Iris pigment epithelial cell (primary cell): ENCODE measurements at regions not wholly inside any gene's neighbourhood (a gene's known extent, or its start where the extent isn't known, plus 50 kb on each side); places are given as distances from the start of the nearest gene placed in this dataset.
"Not testable (repeated sequence)": the region's sequence is repeated elsewhere in the genome, so short reads cannot be mapped to it uniquely, and the experiment has no call there.

ENCODE experiments used
- DNase-seq: peaks from one replicate; pipeline ENCODE4 v3.0.0-alpha.2; 2011; ENCODE audit warnings: low read depth

- no peak for DNase-seq
Observed at GRCh38 chr1:90295534-90295933, 300.6 kb downstream of the ZNF326 start.

GRCh38 chr1:90291431-90292216, 296.7 kb downstream of the ZNF326 start:
- DNase-seq: no peak

GRCh38 chr1:90282811-90283210, 287.9 kb downstream of the ZNF326 start:
- DNase-seq: no peak

DNA sequence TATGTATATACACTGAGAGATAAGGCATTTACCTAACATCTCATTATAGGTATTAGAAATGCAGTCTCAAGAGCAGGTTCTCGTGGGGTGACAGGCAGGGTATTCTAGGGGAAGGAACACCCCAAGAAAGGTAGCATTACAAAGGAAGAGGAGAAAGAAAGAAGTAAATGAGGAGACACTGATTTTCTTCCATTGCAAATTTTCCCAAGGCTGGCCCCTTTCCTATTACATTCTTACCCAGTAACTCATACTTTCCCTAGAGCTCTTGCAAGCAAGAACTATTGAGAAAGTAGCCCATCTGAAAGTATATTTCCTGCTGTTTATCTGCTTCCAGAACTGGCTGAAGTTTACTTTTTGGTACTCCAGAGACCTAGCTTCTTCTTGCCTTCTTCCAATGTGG, 287.0 kb downstream of the ZNF326 start:
- DNase-seq: not testable (repeated sequence)

DNA sequence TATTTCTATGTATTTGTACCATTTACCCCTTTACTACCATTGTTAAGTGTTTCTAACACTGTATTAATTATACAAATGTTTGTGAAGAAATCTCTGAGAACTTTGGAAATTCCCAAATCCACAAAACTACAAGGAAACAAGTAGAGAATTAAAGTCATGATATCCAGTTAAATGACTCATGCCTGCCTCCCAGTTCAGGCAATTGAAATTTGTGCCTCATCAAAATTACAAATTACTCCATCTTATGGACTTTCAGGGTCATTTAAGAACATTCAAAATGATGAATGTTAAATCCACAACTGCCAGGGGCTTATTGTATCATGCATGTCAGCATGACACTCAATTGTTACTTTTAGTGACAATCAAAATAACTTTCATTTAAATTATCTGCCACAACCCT, 282.4 kb downstream of the ZNF326 start:
- no peak for DNase-seq

DNA sequence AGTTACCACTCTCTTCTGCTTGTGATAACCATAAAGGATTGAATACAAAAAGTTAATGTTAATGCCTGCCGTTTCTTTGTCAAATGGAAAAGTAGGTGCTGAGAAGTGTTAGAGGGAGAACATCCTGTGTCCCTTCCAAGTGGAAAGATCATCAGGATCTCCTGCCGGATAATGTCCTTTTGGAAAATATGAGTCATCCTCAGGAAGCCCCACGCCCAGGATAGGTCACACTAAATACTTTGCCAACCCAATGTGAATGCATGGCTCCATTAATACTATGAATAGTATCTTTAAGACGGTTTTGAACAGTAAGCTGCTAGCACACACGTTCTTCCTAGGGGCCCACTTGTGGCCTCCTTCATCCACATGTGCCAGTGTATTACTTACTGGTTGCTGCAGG, 279.5 kb downstream of the ZNF326 start:
- DNase-seq: no peak

- no peak for DNase-seq
Observed at GRCh38 chr1:90273241-90273774, 278.4 kb downstream of the ZNF326 start.

- no peak for DNase-seq
Observed at GRCh38 chr1:90262791-90263190, 267.9 kb downstream of the ZNF326 start.

GRCh38 chr1:90262286-90262685, 267.4 kb downstream of the ZNF326 start:
- DNase-seq: no peak

GRCh38 chr1:90246069-90246468, 251.2 kb downstream of the ZNF326 start:
- DNase-seq: no peak

GRCh38 chr1:90236493-90236892, 241.6 kb downstream of the ZNF326 start:
- no peak for DNase-seq

- DNase-seq: no peak
Observed at GRCh38 chr1:90223401-90223800, 228.5 kb downstream of the ZNF326 start.

GRCh38 chr1:90220941-90221693, 226.2 kb downstream of the ZNF326 start:
- DNase-seq: no peak

DNA sequence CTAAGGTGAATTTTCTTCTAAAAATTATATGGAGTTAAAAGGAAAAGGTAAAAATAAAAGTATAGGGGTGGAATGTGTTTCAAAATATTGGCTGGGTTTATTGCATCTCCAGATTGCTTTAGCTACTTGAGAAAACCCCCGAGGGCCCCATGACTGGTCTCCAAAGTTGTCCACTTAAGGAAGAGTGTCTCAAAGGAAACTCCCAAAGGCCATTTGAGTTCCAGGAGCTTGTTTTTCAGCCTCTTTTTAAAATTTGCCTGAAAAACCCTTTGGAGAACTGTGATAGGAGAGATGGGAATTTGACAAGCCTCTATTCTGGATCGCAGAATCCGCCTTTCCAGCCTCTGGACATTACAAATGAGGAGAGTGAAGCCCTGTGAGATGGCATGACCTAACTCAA, 225.6 kb downstream of the ZNF326 start:
- DNase-seq: no peak

DNA sequence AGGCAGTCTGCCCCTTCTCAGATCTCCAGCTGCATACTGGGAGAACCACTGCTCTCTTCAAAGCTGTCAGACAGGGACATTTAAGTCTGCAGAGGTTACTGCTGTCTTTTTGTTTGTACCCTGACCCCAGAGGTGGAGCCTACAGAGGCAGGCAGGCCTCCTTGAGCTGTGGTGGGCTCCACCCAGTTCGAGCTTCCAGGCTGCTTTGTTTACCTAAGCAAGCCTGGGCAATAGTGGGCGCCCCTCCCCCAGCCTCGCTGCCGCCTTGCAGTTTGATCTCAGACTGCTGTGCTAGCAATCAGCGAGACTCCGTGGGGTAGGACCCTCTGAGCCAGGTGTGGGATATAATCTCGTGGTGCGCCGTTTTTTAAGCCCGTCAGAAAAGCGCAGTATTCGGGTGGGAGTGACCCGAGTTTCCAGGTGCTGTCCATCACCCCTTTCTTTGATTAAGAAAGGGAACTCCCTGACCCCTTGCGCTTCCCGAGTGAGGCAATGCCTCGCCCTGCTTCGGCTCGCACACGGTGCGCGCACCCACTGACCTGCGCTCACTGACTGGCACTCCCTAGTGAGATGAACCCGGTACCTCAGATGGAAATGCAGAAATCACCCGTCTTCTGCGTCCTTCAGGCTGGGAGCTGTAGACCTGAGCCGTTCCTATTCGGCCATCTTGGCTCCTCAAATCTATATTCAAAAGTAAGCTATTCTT, 224.4 kb downstream of the ZNF326 start:
- DNase-seq: not testable (repeated sequence)

DNA sequence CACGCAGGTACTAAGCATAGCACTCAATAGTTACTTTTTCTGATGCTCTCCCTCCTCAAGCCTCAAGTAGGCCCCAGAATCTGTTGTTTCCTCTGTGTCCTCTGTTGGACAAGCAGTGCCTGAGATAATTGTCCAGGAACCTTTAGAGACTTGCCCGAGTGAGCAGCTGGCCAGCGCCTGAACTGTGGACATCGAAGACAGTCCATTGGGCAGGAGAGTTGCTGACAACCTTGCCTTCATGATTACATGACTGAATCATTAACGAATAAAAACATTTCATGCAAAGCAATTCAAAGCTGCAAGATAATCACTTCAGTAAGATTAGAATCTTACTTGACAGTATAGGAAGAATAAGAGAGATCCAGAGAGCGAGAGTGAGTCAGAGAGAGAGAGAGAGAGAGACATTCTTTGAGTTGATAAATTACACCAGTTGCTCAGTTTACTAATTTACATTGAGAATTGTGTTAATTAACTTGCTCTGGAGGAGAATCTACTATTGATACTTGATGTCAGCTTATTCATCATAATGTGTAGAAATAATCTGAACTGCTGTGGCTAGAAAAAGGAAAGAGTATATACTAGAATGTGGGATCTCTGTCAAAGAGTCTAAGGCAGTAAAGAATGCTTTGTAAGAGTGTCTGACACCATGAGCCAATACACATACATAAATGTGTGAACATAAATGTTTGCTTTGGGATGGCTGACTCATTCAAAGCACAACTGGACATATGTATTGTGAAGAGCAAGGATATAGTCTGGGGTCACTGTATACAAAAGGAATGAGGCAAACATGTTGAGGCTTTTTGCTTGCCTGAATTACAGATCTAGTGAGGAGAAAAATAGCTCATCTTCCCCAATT, 216.0 kb downstream of the ZNF326 start:
- DNase-seq: no peak

- no peak for DNase-seq
Observed at GRCh38 chr1:90208949-90209348, 214.0 kb downstream of the ZNF326 start.

- DNase-seq: no peak
Observed at GRCh38 chr1:90206260-90206659, 211.3 kb downstream of the ZNF326 start.

GRCh38 chr1:90204780-90205179, 209.9 kb downstream of the ZNF326 start:
- DNase-seq: no peak

DNA sequence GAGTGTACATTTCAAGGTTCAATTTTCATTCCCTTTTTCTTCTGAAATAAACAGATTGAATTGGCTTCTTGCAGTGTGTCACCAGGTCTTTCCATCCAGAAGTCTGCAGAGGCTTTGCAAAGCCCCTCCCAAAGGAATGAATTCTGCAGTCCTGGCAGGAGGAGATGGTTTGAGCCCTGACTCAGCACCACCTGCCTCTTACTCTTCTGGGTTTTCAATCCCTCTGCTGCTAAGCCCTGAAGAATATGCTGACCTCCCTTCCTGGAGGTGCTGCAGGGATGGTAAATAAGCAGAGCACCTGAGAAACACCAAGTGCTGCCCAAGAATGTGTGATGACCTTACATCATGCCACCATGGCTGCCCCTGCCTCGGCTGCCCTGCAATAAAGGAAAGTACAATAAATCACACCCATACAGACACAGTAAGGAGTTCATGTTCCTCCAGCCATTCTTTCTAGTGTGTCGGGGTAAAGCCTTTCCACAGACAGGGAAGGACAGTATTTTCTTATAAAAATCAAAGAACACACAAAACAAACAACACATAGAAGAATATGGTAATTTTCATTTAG, 209.2 kb downstream of the ZNF326 start:
- DNase-seq: no peak
